Endothelial cell of umbilical vein (primary cell): ENCODE measurements at regions not wholly inside any gene's neighbourhood (a gene's known extent, or its start where the extent isn't known, plus 50 kb on each side); places are given as distances from the start of the nearest gene placed in this dataset.

Experiments
- MYC ChIP-seq: IDR thresholded peaks from one replicate; pipeline ENCODE4 v1.6.1; 2011; ENCODE audit warnings: mild to moderate bottlenecking, low read depth, low read length
- POLR2A ChIP-seq: IDR thresholded peaks from 2 replicates; pipeline ENCODE4 v1.6.1; 2012; ENCODE audit warnings: low read depth, mild to moderate bottlenecking, control low read depth, low read length
- POLR2AphosphoS5 ChIP-seq: IDR thresholded peaks from 2 replicates; pipeline ENCODE4 v1.6.1; 2012; ENCODE audit warnings: low read depth, mild to moderate bottlenecking, control low read depth, low read length, moderate library complexity; ENCODE audit not compliant: insufficient read depth
- TF ChIP-seq, protein P1 (sequence below), 2 donors: IDR thresholded peaks; 1 replicate in 1 of 2; 2 replicates in 1 of 2; pipeline ENCODE4 v1.5.1; 2011; ENCODE audit warnings: low read length in 2 of 2, mild to moderate bottlenecking in 2 of 2, moderate library complexity in 2 of 2, control low read depth in 1 of 2, inconsistent platforms in 1 of 2, low read depth in 1 of 2; ENCODE audit not compliant: insufficient read depth in 1 of 2; ENCODE audit errors: extremely low read depth in 1 of 2

DNA sequence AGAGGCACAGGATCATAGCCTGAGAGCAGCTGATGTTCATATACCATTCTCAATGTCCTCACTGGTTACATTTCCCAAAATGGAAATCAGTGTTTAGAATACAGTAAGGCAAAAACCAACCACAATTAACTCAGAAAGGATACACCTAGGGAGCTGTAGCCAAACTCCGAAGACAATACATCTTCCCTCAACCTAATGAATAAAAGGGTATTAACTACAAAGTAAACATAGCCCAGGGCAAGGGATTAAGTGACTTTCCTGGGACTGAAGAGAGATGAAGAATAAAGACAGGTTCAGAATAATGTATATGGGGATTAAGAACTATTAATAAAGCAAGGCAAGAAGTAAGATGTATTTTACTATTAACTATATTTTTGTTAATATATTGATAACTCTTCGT lies 79.5 kb downstream of the RPS29 start:
- TF ChIP-seq, protein P1, sequence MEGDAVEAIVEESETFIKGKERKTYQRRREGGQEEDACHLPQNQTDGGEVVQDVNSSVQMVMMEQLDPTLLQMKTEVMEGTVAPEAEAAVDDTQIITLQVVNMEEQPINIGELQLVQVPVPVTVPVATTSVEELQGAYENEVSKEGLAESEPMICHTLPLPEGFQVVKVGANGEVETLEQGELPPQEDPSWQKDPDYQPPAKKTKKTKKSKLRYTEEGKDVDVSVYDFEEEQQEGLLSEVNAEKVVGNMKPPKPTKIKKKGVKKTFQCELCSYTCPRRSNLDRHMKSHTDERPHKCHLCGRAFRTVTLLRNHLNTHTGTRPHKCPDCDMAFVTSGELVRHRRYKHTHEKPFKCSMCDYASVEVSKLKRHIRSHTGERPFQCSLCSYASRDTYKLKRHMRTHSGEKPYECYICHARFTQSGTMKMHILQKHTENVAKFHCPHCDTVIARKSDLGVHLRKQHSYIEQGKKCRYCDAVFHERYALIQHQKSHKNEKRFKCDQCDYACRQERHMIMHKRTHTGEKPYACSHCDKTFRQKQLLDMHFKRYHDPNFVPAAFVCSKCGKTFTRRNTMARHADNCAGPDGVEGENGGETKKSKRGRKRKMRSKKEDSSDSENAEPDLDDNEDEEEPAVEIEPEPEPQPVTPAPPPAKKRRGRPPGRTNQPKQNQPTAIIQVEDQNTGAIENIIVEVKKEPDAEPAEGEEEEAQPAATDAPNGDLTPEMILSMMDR (IDR thresholded peaks at IDR 0.05; ENCODE audit: extremely low read depth in 1 of 2, insufficient read depth in 1 of 2, low read depth in 1 of 2, low read length in 2 of 2): no peak
- TF ChIP-seq POLR2A (no peak), MYC (no peak), POLR2AphosphoS5 (no peak)
